ENCODE measurements at regions not wholly inside any gene's neighbourhood (a gene's known extent, or its start where the extent isn't known, plus 50 kb on each side); places are given as distances from the start of the nearest gene placed in this dataset.
"Not testable (repeated sequence)": the region's sequence is repeated elsewhere in the genome, so short reads cannot be mapped to it uniquely, and the experiment has no call there.

DNA sequence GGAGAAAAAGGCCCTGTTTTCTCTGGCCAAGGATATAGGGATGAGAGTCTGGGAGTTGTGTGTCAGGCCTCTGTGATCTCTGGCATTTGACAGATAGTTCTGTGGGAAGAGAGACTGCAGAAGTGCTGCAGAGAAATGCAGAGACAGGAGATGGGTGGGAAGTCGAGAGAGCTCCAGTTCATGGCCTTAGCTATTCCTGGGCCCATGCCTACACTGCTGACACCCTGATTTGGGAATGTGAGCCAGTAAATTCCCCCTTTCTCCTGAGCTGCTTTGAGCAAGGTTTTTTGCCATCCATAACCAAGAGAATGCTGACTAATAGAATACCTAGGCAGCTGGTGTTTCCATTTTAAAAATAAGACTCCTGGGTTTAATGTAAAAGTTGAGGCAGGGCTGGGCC lies 59.3 kb downstream of the EBLN2 start:
- no peak for DNase-seq

DNA sequence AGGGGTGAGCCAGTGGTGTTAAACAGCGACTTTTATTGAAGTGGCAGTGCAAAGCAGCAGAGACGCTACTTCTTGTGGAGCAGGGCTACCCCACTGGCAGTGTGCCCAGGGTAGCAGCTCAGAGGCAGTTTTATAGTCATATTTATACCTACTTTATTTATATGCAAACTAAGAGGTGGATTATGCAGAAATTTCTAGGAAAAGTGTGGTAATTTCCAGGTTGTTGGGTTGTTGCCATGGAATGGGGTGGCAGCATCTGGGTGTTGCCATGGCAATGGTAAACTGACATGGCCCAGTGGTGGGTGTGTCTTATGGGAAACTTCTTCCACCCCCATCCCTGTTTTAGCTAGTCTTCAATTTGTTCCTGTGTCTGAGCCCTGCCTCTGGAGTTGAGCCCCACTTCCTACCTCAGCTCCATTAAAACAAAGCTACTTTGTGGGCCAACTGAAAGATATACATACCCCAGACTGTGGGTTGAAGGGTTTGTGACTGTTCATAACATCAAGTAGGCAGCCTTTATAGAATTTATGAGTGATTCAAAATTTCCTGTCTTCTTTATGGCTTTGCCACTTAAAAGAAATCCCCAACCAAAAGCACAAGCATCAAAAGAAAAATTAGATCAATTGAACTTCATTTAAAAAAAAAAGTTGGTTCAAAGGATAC lies 60.3 kb downstream of the EBLN2 start:
- no peak for DNase-seq

DNA sequence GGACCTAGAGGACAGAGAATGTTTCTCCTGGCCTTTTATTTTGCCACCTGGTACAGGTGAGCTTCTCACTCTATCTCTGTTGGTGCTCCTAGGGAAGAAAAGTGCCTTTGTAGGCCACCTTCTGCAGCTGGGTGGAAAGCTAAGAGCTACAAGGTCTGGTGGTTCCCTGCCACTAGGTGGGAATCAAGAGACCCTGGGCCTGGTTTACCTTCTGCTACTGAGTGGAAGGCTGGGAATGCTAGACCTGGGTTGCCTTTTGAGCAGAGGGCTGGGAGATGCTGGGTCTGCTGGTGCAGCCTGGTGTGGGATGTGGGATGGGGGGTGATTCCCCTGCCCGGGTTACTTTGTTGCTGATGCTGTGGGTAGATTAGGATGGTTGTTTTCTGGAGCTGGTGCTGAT lies 72.6 kb downstream of the EBLN2 start:
- DNase-seq = no peak

DNA sequence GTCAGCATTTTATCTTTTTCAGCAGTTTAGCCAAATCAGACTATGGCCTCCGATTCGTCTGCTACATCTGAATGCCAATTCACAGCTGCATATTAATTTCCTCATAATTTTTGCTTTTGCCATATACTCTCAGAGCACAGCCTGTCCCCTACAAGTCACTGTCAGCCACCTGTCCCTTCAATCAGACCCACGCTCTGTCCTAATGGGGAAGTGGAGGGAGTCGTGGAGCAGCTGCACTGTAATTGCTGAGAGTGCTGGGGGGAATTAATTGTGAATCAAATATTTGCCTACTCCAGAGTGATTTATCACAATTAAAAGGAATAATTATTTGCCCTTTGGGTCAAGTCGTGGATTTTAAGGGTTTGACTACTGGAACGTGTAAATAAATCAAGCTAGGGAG lies 75.5 kb downstream of the EBLN2 start:
- DNase-seq = no peak

DNA sequence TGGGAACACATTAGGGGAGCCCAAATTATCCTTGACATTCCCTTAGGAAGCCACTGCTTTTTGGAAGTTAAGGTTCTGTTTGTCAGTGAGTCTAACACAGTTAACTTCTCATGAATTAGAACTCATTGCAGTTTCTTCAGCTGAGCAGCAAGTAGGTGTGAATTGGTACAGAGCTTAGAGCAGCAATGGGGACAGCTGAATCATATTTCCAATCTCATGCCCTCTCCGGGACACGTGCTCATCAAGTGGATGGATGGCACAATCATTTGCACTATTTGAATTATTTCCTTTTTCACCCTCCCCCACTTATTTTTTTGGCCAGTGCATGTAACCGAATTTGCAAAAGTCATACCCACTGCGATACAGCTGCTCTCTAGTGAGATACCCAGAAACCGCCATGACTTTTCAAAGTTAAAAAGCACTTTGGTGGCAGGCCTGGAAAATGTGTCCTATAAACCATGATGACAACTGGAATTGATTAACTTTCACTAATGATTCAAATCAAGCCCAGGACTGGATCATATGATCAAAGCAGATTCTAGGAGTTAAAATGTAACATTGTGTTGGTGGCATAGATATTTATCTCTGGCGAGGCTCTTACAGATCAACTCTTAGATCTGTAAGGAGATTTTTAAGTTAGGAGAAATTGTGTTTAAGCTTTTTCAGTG lies 76.4 kb downstream of the EBLN2 start:
- DNase-seq = no peak

DNA sequence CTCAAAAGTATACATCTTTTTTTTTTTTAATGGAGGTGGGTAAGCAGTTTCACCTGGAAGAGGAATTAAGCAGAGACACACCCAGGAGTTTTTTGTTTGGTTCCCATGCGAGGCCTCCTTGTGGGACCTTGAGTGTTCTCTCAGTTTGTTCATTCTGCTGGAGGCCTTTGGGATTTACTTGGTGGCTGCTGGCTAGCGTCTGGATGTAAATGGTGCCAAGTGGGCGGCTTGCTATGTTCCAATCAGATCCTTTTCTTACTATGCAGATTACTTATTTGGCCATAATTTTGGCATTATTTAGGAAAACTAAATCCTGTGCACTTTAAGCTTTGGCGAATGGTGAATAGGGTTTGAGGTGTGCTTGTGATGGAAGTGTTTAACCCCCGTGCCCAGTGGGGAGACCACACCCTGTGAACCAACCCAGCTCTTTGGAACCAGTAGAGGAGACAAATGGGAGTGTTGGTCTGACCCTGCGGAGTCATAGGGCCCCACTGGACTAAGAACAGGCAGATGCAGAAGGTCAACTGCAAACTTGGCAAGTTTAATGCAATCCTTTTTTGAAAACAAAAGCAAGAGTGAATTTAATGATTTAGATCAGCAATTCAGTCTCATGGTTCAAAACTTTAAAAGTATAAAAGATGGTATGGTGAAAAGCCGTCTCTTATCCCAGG lies 79.4 kb downstream of the EBLN2 start:
- no peak for DNase-seq

DNA sequence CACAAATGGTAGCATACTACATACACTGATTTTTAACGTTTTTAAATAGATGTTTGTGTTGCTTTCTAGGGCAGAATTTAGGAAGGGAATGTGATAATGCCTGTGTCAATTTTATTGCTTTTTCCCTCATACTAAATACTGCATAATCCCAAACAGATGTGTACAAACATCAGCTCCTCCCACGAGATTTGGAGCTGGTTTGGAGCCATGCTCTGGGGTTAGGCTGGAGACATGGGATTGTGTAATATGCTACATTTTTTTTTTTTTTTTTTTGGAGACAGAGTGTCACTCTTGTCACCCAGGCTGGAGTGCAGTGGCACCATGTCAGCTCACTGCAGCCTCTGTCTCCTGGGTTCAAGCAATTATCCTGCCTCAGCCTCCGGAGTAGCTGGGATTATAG lies 80.1 kb downstream of the EBLN2 start:
- no peak for DNase-seq

DNA sequence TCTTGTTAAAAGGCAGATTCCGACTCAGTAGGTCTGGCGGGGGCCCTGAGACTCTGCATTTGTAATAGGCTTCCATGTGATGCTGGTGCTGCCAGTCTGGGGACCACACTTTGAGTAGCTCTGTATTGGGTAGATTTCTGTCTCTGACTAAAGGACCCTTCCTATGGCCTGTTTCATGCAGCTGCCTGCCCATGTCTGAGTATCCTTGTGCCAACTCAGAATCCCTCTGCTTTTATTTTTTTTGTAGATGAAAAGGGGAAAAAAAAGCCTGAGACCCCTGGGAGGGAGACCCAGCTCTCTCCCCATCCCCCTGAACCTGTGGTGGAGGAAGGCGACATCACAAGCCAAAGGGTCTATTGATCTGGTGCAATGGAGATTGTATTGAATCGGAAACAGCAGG lies 81.9 kb downstream of the EBLN2 start:
- DNase-seq = no peak

DNA sequence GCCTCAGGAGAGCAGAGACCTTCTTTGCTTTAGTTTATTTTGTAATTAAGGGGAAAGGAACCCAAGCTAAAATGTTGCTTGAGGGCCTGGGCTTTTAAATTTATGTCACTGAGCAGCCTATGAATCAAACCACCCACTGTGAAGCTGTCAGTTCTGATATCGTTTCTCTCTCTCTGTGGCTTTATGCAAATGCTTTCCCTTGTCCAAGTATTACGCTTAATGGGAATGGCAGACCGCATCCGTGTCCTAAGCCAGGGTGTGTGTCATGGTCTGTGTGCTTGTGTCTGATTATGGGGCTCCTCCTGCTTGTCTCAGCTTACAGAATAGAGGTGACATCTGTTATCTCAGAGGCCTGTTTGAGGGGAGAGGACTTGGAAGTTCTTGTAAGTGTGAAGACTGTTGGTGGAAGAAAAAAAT lies 82.4 kb downstream of the EBLN2 start:
- no peak for DNase-seq

DNA sequence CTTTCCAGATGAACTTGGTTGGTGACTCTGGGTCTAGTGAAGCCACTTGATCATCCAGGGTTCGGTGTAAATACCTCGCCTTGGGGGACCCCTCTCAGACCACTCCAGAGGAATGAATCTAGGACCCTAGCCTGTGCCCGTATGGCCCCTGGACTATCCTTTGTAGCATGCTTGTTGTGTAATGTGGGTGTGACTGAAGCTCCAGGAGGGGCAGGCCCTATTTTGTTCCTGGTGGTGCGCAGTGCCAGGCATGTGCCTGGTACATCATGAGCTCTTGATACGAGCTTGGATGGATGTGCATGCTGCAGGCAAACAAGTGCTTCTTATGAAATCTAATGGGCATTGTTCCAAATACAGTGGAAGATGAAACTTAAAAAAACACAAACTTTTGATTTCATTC lies 82.8 kb downstream of the EBLN2 start:
- no peak for DNase-seq

DNA sequence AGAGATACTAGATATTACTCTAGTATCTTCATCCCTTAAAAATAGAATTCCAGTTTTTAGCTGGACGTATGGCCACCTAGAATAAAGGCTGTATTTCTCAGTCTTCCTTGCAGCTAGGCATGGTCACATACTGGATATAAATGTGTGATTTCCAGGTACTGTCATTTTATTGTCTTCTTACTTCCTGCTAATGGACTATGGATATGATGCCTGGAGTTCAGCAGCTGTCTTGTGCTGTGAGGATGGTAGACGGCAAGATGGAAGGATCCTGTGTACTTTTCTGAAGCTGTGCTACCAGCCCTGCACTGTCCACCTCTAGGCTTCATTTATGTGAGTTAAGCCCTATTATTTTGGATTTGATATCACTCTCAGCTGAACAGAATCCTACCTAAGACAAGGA lies 83.4 kb downstream of the EBLN2 start:
- no peak for DNase-seq

DNA sequence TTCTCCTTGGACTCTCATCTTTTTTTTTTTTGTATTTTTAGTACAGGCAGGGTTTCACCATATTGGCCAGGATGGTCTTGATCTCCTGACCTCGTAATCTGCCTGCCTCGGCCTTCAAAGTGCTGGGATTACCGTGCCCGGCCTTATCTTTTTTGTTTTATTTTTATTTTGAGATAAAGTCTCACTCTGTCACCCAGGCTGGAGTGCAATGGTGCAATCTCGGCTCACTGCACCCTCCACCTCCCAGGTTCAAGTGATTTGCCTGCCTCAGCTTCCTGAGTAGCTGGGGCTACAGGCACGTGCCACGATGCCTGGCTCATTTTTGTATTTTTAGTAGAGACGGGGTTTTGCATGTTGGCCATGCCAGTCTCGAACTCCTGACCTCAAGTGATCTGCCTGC lies 86.0 kb downstream of the EBLN2 start:
- DNase-seq = not testable (repeated sequence)

DNA sequence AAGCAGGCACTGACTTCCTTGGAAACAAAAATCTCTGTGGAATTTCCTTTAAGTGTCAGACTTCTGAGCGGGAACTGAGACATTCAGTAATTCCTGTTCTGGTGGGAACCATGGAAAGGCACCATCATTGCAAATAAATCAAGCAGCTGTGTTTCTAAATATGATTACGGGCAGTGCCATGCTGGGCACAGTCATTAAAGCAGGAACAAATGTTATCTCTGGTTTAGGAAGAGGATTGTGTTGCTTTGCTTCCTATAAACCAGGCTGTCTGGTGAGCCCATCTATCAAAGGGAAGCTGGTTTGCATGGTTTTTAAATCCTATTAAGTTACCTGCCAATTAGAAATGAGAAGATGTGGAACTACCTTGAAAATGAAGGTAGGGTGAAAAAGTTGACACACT lies 86.7 kb downstream of the EBLN2 start:
- no peak for DNase-seq

DNA sequence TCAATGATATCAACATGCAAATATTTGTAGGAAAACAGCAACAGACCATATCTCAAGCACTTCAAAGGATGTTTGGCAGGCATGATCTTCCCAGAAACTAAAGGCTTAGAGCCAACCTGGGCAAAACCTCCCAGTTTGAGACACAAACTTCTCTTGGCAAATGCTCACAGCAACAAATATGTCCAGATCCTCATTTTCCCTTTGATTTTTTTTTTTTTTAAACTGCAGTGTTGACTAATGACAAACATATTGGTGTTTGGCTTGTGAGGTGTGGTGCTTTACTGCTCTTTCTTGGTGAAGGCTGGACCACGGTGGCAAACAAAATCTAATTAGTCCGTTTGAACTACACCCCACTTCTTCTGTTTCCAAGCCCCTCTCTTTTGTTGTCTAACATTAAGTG lies 87.2 kb downstream of the EBLN2 start:
- DNase-seq = no peak

DNA sequence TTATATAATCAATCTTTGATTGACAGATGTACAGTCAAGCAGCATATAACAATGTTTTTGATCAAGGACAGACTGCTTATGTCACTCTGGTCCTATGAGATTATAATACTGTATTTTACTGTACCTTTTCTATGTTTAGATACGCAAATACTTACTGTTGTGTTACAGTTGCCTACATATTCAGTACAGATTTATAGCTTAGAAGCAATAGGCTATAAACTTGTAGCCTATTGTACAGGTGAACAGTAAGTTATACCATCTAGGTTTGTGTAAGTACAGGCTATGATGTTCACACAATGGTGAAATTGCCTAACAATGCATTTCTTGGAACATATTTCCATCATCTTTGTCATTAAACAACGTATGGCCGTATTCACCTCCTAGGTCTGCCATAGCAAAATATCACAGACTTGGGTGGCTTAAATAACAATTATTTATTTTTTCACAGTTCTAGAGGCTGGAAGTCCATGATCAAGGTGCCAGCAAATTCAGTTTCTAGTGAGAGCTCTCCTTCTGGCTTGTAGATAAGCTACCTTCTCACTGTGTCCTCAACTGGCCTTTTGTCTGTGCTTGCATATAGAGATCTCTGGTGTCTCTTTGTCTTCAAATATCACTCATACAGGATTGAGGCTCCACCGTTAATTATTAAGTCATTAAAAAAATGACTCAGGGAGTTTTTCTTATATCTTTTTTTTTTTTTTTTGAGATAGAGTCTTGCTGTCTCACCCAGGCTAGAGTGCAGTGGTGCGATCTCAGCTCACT lies 89.1 kb downstream of the EBLN2 start:
- DNase-seq = no peak

DNA sequence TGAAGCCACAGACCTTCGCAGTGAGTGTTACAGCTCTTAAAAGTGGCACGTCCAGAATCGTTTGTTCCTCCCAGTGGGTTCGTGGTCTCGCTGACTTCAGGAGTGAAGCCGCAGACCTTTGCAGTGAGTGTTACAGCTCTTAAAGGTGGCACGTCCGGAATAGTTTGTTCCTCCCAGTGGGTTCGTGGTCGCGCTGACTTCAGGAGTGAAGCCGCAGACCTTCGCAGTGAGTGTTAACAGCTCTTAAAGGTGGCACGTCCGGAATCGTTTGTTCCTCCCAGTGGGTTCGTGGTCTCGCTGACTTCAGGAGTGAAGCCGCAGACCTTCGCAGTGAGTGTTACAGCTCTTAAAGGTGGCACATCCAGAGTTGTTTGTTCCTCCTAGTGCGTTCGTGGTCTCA lies 91.1 kb downstream of the EBLN2 start:
- not testable (repeated sequence) for DNase-seq

DNA sequence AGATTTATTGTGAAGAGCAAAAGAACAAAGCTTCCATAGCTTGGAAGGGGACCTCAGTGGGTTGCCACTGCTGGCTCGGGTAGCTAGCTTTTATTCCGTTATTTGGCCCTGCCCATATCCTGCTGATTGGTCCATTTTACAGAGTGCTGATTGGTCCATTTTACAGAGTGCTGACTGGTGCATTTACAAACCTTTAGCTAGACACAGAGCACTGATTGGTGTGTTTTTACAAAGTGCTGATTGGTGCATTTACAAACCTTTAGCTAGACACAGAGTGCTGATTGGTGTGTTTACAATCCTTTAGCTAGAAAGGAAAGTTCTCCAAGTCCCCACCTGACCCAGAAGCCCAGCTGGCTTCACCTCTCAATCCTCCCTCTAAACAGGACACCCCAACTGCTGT lies 91.6 kb downstream of the EBLN2 start:
- DNase-seq = not testable (repeated sequence)

DNA sequence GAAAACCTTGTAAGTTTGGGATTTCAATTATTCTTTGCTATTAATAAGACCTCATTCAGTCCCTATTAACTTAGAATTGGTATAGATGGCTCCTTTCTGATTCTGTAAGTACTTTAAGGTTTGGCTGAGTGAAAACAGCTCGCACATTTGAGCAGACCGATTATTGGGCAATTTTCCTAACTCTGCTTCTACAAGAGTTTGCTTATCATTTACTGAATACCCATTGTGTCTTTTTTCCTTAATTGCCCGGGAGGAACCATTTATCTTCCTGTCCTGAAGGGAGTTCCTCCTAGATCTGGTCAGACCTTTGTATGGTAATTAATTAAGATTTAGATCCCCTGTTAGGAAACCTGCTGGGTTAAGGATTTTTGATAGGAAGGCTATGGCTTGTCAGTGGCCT lies 92.8 kb downstream of the EBLN2 start:
- DNase-seq = not testable (repeated sequence)

DNA sequence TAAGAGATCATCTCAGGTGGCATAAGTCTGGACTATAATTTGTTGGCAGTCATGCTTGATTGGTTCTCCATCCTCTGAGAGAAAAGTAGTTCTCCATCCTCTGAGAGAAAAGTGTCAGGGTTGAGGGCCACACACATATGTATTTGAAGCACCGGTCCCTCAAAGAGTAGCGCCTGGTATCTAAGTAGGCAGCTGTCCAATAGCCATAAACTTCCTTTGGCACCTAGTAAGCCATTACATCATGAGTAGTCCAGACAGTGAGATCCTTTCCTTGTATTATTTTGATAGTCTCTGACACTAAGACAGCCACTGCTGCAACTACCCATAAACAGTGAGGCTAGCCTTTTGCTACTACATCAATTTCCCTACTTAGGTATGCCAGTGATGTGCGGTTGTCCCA lies 94.0 kb downstream of the EBLN2 start:
- not testable (repeated sequence) for DNase-seq

DNA sequence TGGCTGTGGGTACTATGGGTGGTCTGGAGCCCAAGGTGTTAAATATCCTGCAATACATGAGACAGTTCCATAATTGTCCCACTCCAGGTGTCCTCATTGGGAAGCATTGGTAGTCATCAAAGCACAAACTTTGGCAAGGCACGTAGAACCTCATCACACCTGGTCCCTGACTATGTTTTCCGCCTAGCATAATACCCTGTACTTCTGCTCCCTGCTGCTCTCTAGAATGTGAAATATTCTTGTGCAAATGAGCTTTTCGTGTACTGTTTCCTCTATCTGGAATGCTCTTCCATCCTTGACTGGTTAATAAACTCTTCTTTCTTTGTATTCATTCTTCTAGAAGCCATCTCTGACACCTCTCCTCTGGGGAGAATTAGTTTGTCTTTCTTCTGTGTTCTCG lies 103.2 kb downstream of the EBLN2 start:
- DNase-seq = no peak

DNA sequence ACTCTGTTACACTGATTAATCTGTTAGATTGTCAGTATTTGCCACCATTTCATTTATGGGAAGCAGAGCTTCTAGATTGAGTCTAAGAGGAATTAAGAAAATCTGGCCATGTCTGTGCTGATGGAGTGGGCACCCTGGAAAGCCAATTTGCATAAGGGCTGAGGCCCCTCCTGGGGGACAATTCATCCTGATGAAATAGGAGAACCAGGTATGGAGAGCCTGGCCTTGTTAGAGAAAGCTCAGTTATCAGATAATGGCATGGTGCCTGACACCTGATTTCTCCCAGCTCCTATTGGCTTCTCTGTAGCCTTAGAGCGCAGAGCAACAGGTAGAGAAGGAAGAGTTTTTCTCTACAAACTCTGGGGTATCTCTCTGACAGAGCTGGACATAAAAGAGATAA lies 114.2 kb downstream of the EBLN2 start:
- DNase-seq = no peak

DNA sequence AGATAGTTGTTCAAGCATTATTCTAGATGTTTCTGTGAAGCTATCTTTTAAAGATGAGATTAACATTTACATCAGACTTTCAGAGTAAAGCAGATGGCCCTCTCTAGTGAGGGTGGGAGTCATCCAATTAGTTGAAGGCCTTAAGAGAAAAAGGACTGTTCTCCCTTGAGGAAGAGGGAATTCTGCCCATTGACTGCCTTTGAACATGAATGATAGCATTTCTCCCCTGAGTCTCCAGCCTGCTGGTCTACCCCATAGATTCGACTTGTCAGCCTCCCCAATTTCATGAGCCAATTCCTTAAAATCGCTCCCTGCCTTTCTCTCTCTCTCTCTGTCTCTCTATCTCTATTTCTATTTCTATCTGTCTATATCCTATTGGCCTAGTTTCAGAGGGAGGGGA lies 115.5 kb downstream of the EBLN2 start:
- DNase-seq = no peak

DNA sequence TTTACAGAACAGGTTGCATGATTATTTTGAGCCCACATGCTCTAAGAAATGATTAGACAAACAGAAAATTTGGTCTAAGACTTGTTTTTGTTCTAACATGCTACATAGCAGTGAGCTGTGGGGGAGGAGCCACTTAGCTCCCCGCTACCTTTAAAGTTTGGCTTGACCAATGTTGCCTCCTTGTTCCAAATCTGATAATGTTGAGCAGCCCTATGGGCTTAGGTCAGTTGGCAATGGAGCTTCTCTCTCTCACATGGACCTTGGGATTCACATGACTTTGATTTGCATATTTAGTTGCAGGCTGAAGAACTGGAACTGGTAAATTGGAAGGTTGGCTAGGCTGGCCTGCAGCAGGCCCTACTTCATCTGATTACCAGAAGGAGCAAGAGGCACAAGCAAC lies 116.4 kb downstream of the EBLN2 start:
- no peak for DNase-seq

DNA sequence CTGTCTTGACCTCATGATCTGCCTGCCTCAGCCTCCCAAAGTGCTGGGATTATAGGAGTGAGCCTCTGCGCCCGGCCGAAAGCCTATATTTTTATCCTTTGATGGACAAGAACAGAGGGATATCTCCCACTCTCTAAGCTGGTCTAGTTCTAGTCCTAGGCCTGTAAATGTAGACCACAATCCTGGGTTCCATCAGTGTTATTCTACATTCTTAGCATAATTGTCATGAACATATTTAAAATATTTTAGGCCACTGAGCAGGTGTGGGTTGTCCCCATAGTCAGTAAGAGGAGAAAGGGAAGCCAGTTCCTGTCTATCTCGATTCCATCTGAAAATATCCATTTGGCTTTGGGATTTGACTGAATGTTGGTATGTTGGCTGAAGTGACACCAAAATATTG lies 118.1 kb downstream of the EBLN2 start:
- no peak for DNase-seq

All from NCI-H1092 (cell line).